ENCODE measurements at regions not wholly inside any gene's neighbourhood (a gene's known extent, or its start where the extent isn't known, plus 50 kb on each side); places are given as distances from the start of the nearest gene placed in this dataset.
"Not testable (repeated sequence)": the region's sequence is repeated elsewhere in the genome, so short reads cannot be mapped to it uniquely, and the experiment has no call there.

DNA sequence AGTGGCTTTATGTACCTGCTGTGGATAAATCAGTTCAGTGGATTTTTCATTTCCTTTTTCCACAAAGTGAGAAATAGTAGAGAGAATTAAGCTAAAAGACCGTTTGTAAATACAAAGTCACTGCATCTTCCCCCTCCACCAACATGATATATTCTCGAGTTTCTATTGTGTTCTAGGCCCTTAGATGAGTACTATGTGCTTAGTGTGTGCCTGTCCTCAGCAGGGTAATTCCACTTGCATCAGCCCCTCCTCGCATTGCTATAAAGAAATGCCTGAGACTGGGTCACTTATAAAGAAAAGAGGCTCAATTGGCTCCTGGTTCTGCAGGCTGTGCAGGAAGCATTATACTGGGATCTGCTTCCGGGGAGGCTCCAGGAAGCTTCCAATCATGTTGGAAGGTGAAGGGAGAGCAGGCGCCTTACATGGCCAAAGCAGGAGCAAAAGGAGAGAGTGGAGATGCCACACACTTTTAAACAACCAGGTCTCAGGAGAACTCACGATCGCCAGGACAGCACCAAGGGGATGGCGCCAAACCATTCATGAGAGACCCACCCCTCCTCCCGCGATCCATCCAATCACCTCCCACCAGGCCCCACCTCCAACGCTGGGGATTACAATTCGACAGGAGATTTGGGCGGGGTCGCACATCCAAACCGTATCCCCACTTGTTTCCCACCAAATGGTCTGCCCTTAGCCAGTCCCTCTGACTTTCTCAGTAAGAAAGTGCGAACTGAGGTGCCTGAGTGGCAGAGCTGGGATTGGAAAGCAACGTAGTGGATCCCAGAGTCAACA is 102.3 kb upstream of the ABCC4 start:
- peak overlapping the region; percentile 74 for H3K4me3 ChIP-seq

GRCh38 chr13:95404141-95404882 is 103.1 kb upstream of the ABCC4 start:
- Histone ChIP-seq H3K27ac (no peak overlapping the region), H3K36me3 (ENCODE audit: insufficient read depth, low read length) (no peaks in the 10 kb centered on the region), H3K9ac (ENCODE audit: insufficient read length) (no peak overlapping the region), H3K9me3 (ENCODE audit: low read depth, low read length) (no peaks in the 10 kb centered on the region), H3K4me3 (peak overlapping the region; percentile 74)
- no peak for DNase-seq (ENCODE audit: low read depth, low spot score)
- TF ChIP-seq POLR2AphosphoS5 (IDR thresholded peaks at IDR 0.05; ENCODE audit: borderline replicate concordance, low read depth, low read length): no peak
- no peak for TF ChIP-seq FOXP2 (optimal IDR thresholded peaks at IDR 0.05; ENCODE audit: control extremely low read depth, extremely low read length, insufficient read depth)
- no peak for TF ChIP-seq EZH2 (IDR thresholded peaks at IDR 0.05)

More for the DNA sequence above, 102.3 kb upstream of the ABCC4 start:
- no peak for DNase-seq (ENCODE audit: low read depth, low spot score)
- TF ChIP-seq POLR2AphosphoS5 (IDR thresholded peaks at IDR 0.05; ENCODE audit: borderline replicate concordance, low read depth, low read length) (no peak), EZH2 (IDR thresholded peaks at IDR 0.05) (no peak)
- Histone ChIP-seq H3K9ac (ENCODE audit: insufficient read length) (no peak overlapping the region), H3K36me3 (ENCODE audit: insufficient read depth, low read length) (no peaks in the 10 kb centered on the region), H3K9me3 (ENCODE audit: low read depth, low read length) (no peaks in the 10 kb centered on the region), H3K27ac (no peak overlapping the region)

DNA sequence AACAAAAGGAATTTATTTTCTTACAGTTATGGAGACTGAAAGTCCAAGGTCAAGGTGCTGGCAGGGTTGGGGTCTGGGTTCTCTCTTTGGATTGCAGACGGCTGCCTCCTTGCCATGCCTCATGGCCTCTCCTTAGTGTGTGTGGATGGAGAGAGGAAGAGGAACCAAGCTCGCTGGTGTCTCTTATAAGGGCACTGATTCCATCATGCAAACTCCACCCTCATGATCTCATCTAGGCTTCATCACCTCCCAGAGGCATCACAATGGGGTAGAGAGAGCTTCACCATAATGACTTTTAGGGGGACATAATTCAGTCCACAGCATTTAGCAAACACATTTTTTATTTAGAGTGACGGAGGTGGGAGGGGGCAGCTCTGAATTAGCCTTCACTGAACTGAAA is 104.9 kb upstream of the ABCC4 start:
- Histone ChIP-seq H3K4me3 (no peak overlapping the region), H3K27ac (no peak overlapping the region), H3K9ac (ENCODE audit: insufficient read length) (no peak overlapping the region), H3K36me3 (ENCODE audit: insufficient read depth, low read length) (no peaks in the 10 kb centered on the region), H3K9me3 (ENCODE audit: low read depth, low read length) (no peaks in the 10 kb centered on the region)
- TF ChIP-seq EZH2 (IDR thresholded peaks at IDR 0.05) (no peak), POLR2AphosphoS5 (IDR thresholded peaks at IDR 0.05; ENCODE audit: borderline replicate concordance, low read depth, low read length) (no peak), FOXP2 (optimal IDR thresholded peaks at IDR 0.05; ENCODE audit: control extremely low read depth, extremely low read length, insufficient read depth) (no peak)
- DNase-seq (ENCODE audit: low read depth, low spot score): no peak

DNA sequence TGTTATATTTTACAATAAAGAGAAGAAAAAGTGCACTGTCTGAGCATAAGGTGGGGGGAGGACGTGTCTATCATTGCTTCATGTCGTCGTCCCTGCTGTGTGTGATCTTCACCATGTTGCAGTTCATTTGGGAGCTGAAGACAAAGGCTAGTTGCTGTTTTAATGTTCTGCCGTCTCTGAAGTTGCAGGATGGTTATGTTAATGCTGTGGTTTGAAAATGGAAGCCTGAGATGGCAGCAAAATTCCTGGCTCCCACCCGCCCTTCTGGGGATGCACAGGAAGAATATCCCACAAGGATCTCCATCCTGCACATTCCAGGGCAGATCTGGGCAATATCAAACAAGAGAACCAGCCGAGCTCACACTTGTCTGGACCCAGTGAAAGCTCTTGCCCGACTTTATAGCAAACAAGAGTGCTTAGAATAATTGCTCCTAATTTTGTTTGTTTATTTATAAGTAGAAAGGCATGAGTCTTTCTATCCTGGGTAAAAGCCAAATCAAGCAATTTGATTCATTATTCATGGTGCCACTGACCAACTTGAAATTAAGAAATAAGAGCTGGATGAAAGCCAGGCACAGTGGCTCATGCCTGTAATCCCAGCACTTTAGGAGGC is 110.3 kb upstream of the ABCC4 start:
- no peak for DNase-seq (ENCODE audit: low read depth, low spot score)
- Histone ChIP-seq H3K4me3 (no peak overlapping the region), H3K36me3 (ENCODE audit: insufficient read depth, low read length) (no peaks in the 10 kb centered on the region), H3K27ac (no peak overlapping the region), H3K9ac (ENCODE audit: insufficient read length) (no peak overlapping the region), H3K9me3 (ENCODE audit: low read depth, low read length) (no peaks in the 10 kb centered on the region)
- TF ChIP-seq POLR2AphosphoS5 (IDR thresholded peaks at IDR 0.05; ENCODE audit: borderline replicate concordance, low read depth, low read length): no peak
- no peak for TF ChIP-seq EZH2 (IDR thresholded peaks at IDR 0.05)
- TF ChIP-seq FOXP2 (optimal IDR thresholded peaks at IDR 0.05; ENCODE audit: control extremely low read depth, extremely low read length, insufficient read depth): no peak

DNA sequence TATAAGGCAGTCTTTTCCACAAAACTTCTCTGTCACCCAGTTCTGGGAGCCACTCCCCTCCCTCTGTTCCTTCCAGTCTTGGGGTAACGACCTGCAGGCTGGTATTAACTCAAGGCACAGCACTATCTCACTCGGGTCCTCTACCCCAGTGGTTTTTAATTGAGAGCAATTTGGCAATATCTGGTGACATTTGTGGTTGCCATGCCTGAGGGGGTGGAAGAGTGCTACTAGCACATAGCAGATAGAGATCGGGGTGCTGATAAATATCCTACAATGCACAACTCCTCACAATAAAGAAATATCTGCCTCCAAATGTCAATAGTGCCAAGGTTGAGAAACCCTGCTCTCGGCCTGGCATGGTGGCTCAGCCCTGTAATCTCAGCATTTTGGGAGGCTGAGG is 117.7 kb upstream of the ABCC4 start:
- DNase-seq (ENCODE audit: low read depth, low spot score): no peak
- TF ChIP-seq FOXP2 (optimal IDR thresholded peaks at IDR 0.05; ENCODE audit: control extremely low read depth, extremely low read length, insufficient read depth) (no peak), EZH2 (IDR thresholded peaks at IDR 0.05) (no peak), POLR2AphosphoS5 (IDR thresholded peaks at IDR 0.05; ENCODE audit: borderline replicate concordance, low read depth, low read length) (no peak)
- Histone ChIP-seq H3K4me3 (no peak overlapping the region), H3K36me3 (ENCODE audit: insufficient read depth, low read length) (no peaks in the 10 kb centered on the region), H3K27ac (no peak overlapping the region), H3K9me3 (ENCODE audit: low read depth, low read length) (no peaks in the 10 kb centered on the region), H3K9ac (ENCODE audit: insufficient read length) (no peak overlapping the region)

DNA sequence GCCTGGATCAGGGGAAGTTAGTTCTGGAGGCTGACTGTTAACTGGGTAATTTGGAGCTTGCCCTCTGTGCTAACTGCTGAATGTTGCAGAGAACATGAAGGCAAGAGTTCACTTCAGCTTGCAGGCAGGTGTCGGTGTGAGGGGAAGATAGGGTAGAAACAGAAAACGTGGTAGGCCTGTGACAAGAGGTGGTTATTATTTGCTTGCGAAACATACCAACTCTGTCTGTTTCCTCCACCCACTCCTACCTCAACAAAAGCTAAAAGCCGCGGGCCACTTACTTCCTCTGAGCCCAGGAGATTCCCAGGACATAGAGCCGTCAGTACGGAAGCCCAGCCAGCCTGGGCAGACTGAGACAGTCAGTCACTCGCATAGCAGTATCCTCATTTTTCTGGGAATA is 119.2 kb upstream of the ABCC4 start:
- DNase-seq (ENCODE audit: low read depth, low spot score): no peak
- H3K27ac ChIP-seq: no peak overlapping the region
- TF ChIP-seq POLR2AphosphoS5 (IDR thresholded peaks at IDR 0.05; ENCODE audit: borderline replicate concordance, low read depth, low read length) (no peak), EZH2 (IDR thresholded peaks at IDR 0.05) (no peak), FOXP2 (optimal IDR thresholded peaks at IDR 0.05; ENCODE audit: control extremely low read depth, extremely low read length, insufficient read depth) (no peak)
- H3K36me3 ChIP-seq (ENCODE audit: insufficient read depth, low read length): no peaks in the 10 kb centered on the region
- H3K4me3 ChIP-seq: no peak overlapping the region
- H3K9ac ChIP-seq (ENCODE audit: insufficient read length): no peak overlapping the region
- no peaks in the 10 kb centered on the region for H3K9me3 ChIP-seq (ENCODE audit: low read depth, low read length)

DNA sequence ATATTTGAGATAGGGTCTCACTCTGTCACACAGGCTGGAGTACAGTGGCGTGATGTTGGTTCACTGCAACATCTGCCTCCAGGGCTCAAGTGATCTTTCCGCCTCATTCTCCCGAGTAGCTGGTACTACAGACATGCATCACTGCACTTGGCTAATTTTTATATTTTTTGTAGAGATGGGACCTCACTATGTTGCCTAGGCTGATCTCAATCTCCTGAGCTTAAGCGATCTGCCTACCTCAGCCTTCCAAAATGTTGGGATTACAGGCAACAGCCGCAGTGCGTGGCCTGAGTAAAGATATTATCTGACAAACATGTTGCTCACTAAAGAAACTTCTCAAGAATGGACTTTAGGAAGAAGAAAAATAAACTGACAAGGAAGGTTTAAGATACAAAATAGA is 125.4 kb upstream of the ABCC4 start:
- no peak overlapping the region for H3K27ac ChIP-seq
- no peaks in the 10 kb centered on the region for H3K36me3 ChIP-seq (ENCODE audit: insufficient read depth, low read length)
- no peaks in the 10 kb centered on the region for H3K9me3 ChIP-seq (ENCODE audit: low read depth, low read length)
- DNase-seq (ENCODE audit: low read depth, low spot score): no peak
- H3K4me3 ChIP-seq: no peak overlapping the region
- no peak overlapping the region for H3K9ac ChIP-seq (ENCODE audit: insufficient read length)
- no peak for TF ChIP-seq POLR2AphosphoS5 (IDR thresholded peaks at IDR 0.05; ENCODE audit: borderline replicate concordance, low read depth, low read length)
- no peak for TF ChIP-seq EZH2 (IDR thresholded peaks at IDR 0.05)
- no peak for TF ChIP-seq FOXP2 (optimal IDR thresholded peaks at IDR 0.05; ENCODE audit: control extremely low read depth, extremely low read length, insufficient read depth)

GRCh38 chr13:95430525-95430924 is 122.0 kb upstream of the CLDN10 start:
- not testable (repeated sequence) for H3K27ac ChIP-seq

More at GRCh38 chr13:95430525-95430924, 122.0 kb upstream of the CLDN10 start:
- not testable (repeated sequence) for H3K4me3 ChIP-seq; H3K9me3 ChIP-seq (ENCODE audit: low read depth, low read length); DNase-seq (ENCODE audit: low read depth, low spot score); H3K9ac ChIP-seq (ENCODE audit: insufficient read length); H3K36me3 ChIP-seq (ENCODE audit: insufficient read depth, low read length)

Data from SK-N-MC (cell line).